Panc1 (cell line): ENCODE measurements at regions not wholly inside any gene's neighbourhood (a gene's known extent, or its start where the extent isn't known, plus 50 kb on each side); places are given as distances from the start of the nearest gene placed in this dataset.

Source experiments
- ATAC-seq: fragments of 200-7000 bp; cut with Tn5 transposase; 2 replicates; pipeline ENCODE4 v1.9.1; 2020; ENCODE audit warnings: mild to moderate bottlenecking, moderate library complexity
- BruUV-seq: library from RNA; stranded (reverse); fragments of 400-500 nt; replicated peaks from 2 replicates; lab custom pipeline; 2021; lab: Mats Ljungman, UMichigan
- CTCF ChIA-PET: fragments of 300-600 bp; sonication (Branson Sonifier 250); formaldehyde crosslinking; loops from one replicate; lab custom pipeline; 2022; ENCODE audit warnings: antibody characterized with exemption; lab: Charles Lee
- POLR2A ChIA-PET: fragments of 300-600 bp; sonication (Branson Sonifier 250); formaldehyde crosslinking; loops from one replicate; lab custom pipeline; 2022; ENCODE audit warnings: antibody characterized with exemption; lab: Charles Lee
- DNase-seq: peaks from one replicate; pipeline ENCODE4 v3.0.0-alpha.2; 2010; ENCODE audit warnings: low read depth, low spot score
- H3K27ac ChIP-seq: 2 replicates; pipeline ENCODE4 v1.5.1; 2011; ENCODE audit warnings: mild to moderate bottlenecking, low read length, inconsistent platforms
- H3K27me3 ChIP-seq: fragments of 200-500 bp; sonication (Bioruptor generic); 2 replicates; pipeline ENCODE4 v1.6.0; 2014; ENCODE audit warnings: low read length, inconsistent platforms; ENCODE audit not compliant: control insufficient read depth, insufficient read depth
- H3K36me3 ChIP-seq: fragments of 200-500 bp; sonication (Bioruptor generic); 2 replicates; pipeline ENCODE4 v1.5.1; 2014; ENCODE audit warnings: inconsistent platforms, mild to moderate bottlenecking, low read length, moderate library complexity; ENCODE audit not compliant: control insufficient read depth, insufficient read depth
- H3K4me1 ChIP-seq: 2 replicates; pipeline ENCODE4 v1.5.1; 2011; ENCODE audit warnings: inconsistent platforms, mild to moderate bottlenecking, low read length, moderate library complexity; ENCODE audit not compliant: control insufficient read depth, insufficient read depth
- H3K4me3 ChIP-seq, 2 experiments: 2 replicates each; pipeline ENCODE4 v1.5.1; 2011 to 2012; ENCODE audit warnings: low read depth in 2 of 2, low read length in 2 of 2, mild to moderate bottlenecking in 2 of 2, inconsistent platforms in 1 of 2, moderate library complexity in 1 of 2
- H3K9me3 ChIP-seq: fragments of 200-500 bp; sonication (Bioruptor generic); 2 replicates; pipeline ENCODE4 v1.5.1; 2014; ENCODE audit warnings: low read depth, mild to moderate bottlenecking, inconsistent platforms, low read length, moderate library complexity; ENCODE audit not compliant: control insufficient read depth, insufficient read depth
- POLR2AphosphoS5 ChIP-seq: IDR thresholded peaks from 2 replicates; pipeline ENCODE4 v1.6.1; 2012; ENCODE audit warnings: mild to moderate bottlenecking, low read depth, low read length, moderate library complexity
- REST ChIP-seq, 2 experiments: IDR thresholded peaks; 2 replicates each; pipeline ENCODE4 v1.6.1; 2011 to 2012; ENCODE audit warnings: low read depth in 2 of 2, control low read depth in 1 of 2, low read length in 1 of 2, mild to moderate bottlenecking in 1 of 2, moderate library complexity in 1 of 2; ENCODE audit not compliant: insufficient read depth in 1 of 2
- SIN3A ChIP-seq: IDR thresholded peaks from 2 replicates; pipeline ENCODE4 v1.6.1; 2012; ENCODE audit warnings: low read depth, mild to moderate bottlenecking, low read length, moderate library complexity, borderline replicate concordance; ENCODE audit not compliant: insufficient read depth
- TCF7L2 ChIP-seq: IDR thresholded peaks from 2 replicates; pipeline ENCODE4 v1.6.1; 2011; ENCODE audit warnings: mild to moderate bottlenecking, low read depth, low read length, inconsistent platforms
- in situ Hi-C: cut with HindIII; loops from 2 replicates; pipeline ENCODE4 v1.10.0; 2016; ENCODE audit warnings: low sequenced_read_pairs, low pct_unique_long_range_greater_than_20kb
- intact Hi-C: fragments of 100-400 bp; cut with micrococcal nuclease; formaldehyde crosslinking; loops from one replicate; pipeline ENCODE4 v1.10.0; 2022; ENCODE audit not compliant: unreplicated experiment
- TF ChIP-seq, protein P1 (sequence below): fragments of 450-650 bp; IDR thresholded peaks from 2 replicates; pipeline ENCODE4 v1.5.1; 2017; ENCODE audit warnings: mild to moderate bottlenecking

GRCh38 chr11:35088226-35088625 is 50.7 kb upstream of the CD44 start:
- ChIA-PET CTCF (no interaction called here), POLR2A (no interaction called here)
- Histone ChIP-seq H3K27me3 (no peaks in the 10 kb centered on the region), H3K4me1 (peaks cover 19% of the 10 kb centered on the region), H3K9me3 (peaks cover 3% of the 10 kb centered on the region; the same call in 1 of the 2 replicates), H3K36me3 (no peaks in the 10 kb centered on the region), H3K4me3 (no peak overlapping the region), H3K27ac (peak overlapping the region; percentile 98)
- TF ChIP-seq TCF7L2 (no peak), POLR2AphosphoS5 (no peak), SIN3A (no peak), REST (IDR thresholded peaks at IDR 0.05; ENCODE audit: insufficient read depth in 1 of 2, low read depth in 2 of 2, low read length in 1 of 2) (no peak)
- TF ChIP-seq, protein P1, sequence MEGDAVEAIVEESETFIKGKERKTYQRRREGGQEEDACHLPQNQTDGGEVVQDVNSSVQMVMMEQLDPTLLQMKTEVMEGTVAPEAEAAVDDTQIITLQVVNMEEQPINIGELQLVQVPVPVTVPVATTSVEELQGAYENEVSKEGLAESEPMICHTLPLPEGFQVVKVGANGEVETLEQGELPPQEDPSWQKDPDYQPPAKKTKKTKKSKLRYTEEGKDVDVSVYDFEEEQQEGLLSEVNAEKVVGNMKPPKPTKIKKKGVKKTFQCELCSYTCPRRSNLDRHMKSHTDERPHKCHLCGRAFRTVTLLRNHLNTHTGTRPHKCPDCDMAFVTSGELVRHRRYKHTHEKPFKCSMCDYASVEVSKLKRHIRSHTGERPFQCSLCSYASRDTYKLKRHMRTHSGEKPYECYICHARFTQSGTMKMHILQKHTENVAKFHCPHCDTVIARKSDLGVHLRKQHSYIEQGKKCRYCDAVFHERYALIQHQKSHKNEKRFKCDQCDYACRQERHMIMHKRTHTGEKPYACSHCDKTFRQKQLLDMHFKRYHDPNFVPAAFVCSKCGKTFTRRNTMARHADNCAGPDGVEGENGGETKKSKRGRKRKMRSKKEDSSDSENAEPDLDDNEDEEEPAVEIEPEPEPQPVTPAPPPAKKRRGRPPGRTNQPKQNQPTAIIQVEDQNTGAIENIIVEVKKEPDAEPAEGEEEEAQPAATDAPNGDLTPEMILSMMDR = no peak
- in situ Hi-C loops (no loop called here), intact Hi-C loops (no loop called here)
- BruUV-seq = no TSS peak
- no peak for ATAC-seq
- no peak for DNase-seq

DNA sequence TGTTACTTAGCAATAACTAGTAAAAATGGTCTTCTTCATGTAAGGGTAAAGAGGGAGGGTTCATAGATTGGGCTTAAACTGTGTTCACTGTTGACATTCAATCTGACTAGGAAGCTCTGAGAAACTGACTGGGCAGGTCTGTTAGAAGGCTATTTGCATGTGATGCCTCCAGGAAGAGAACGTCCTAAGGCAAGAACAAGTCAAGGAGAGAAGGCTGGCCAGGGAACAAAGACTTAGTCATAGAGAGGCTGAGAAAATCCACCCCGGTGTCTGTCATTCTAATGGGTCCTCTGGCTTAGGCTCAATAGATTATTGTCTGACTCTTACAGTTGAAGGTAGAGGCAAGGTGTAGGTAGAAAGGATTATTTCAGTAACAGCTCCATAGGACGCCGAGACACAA is 50.3 kb upstream of the CD44 start:
- ChIA-PET CTCF (no interaction called here), POLR2A (interaction anchor here (0.6 kb wide), 1 partner anchor 60 kb away, joined by 3 read pairs; no protein-coding TSS in a partner anchor)
- intact Hi-C loops (no loop called here), in situ Hi-C loops (no loop called here)
- Histone ChIP-seq H3K27ac (peak overlapping the region; percentile 98), H3K4me3 (no peak overlapping the region), H3K9me3 (peaks cover 3% of the 10 kb centered on the region; the same call in 1 of the 2 replicates), H3K36me3 (no peaks in the 10 kb centered on the region), H3K27me3 (no peaks in the 10 kb centered on the region), H3K4me1 (peaks cover 15% of the 10 kb centered on the region)
- TF ChIP-seq SIN3A (no peak), POLR2AphosphoS5 (no peak), TCF7L2 (no peak), REST (IDR thresholded peaks at IDR 0.05; ENCODE audit: insufficient read depth in 1 of 2, low read depth in 2 of 2, low read length in 1 of 2) (no peak)
- TF ChIP-seq, protein P1 = no peak
- DNase-seq = no peak
- no TSS peak for BruUV-seq
- ATAC-seq = no peak
